ENCODE measurements at regions not wholly inside any gene's neighbourhood (a gene's known extent, or its start where the extent isn't known, plus 50 kb on each side); places are given as distances from the start of the nearest gene placed in this dataset.
"Not testable (repeated sequence)": the region's sequence is repeated elsewhere in the genome, so short reads cannot be mapped to it uniquely, and the experiment has no call there.

GRCh38 chr21:35599164-35599563 is 461.2 kb downstream of the SETD4 start:
- no peak for DNase-seq (ENCODE audit: extremely low read depth, low read depth)

GRCh38 chr21:35597750-35598339 is 462.5 kb downstream of the SETD4 start:
- TF ChIP-seq CTCF (IDR thresholded peaks at IDR 0.05; ENCODE audit: low read depth, low read length, missing control alignments): no peak
- H3K4me3 ChIP-seq (replicated peaks; ENCODE audit: low read depth, low read length): no peak overlapping the region
- DNase-seq (ENCODE audit: extremely low read depth, low read depth): no peak

More at GRCh38 chr21:35599164-35599563, 461.2 kb downstream of the SETD4 start:
- H3K4me3 ChIP-seq (replicated peaks; ENCODE audit: low read depth, low read length): no peak overlapping the region
- no peak for TF ChIP-seq CTCF (IDR thresholded peaks at IDR 0.05; ENCODE audit: low read depth, low read length, missing control alignments)

DNA sequence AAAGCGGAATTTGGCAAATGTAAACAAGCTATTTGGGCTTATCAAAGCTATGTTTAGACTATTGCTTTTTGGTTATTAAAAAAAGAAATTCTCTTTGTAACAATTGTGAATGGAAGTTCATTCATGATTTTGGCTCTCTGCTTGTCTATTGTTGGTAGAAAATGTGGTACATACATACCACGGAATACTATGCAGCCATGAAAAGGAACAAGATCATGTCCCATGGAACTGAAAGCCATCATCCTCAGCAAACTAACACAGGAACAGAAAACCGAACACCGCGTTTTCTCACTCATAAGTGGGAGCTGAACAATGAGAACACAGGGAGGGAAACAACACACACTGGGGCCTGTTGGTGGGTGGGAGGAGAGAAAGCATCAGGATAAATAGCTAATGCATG is 465.4 kb downstream of the SETD4 start:
- no peak for TF ChIP-seq CTCF (IDR thresholded peaks at IDR 0.05; ENCODE audit: low read depth, low read length, missing control alignments)
- no peak for DNase-seq (ENCODE audit: extremely low read depth, low read depth)

GRCh38 chr21:35593000-35593502 is 467.3 kb downstream of the SETD4 start:
- H3K4me3 ChIP-seq (replicated peaks; ENCODE audit: low read depth, low read length): no peak overlapping the region
- DNase-seq (ENCODE audit: extremely low read depth, low read depth): no peak
- no peak for TF ChIP-seq CTCF (IDR thresholded peaks at IDR 0.05; ENCODE audit: low read depth, low read length, missing control alignments)

More for the DNA sequence above, 465.4 kb downstream of the SETD4 start:
- no peak overlapping the region for H3K4me3 ChIP-seq (replicated peaks; ENCODE audit: low read depth, low read length)

DNA sequence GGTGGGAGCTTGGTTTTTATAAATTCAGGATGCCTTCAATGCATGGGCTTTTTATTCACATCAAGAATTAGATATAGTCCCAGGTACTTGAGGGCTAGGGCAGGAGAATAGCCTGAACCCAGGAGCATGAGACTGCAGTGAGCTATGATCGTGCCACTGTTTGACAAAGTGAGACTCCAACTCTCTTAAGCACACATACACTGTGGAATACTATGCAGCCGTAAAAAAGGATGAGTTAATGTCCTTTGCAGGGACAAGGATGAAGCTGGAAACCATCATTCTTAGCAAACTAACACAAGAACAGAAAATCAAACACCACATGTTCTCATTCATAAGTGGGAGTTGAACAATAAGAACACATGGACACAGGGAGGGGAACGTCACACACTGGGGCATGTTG is 470.0 kb downstream of the SETD4 start:
- H3K4me3 ChIP-seq (replicated peaks; ENCODE audit: low read depth, low read length); DNase-seq (ENCODE audit: extremely low read depth, low read depth): not testable (repeated sequence)

- TF ChIP-seq CTCF (IDR thresholded peaks at IDR 0.05; ENCODE audit: low read depth, low read length, missing control alignments): no peak
- H3K4me3 ChIP-seq (replicated peaks; ENCODE audit: low read depth, low read length): no peak overlapping the region
- no peak for DNase-seq (ENCODE audit: extremely low read depth, low read depth)
These were observed 472.4 kb downstream of the SETD4 start for GRCh38 chr21:35587841-35588380.

- no peak for TF ChIP-seq CTCF (IDR thresholded peaks at IDR 0.05; ENCODE audit: low read depth, low read length, missing control alignments)
- no peak overlapping the region for H3K4me3 ChIP-seq (replicated peaks; ENCODE audit: low read depth, low read length)
These were observed 474.0 kb downstream of the SETD4 start for GRCh38 chr21:35586305-35586704.

More at GRCh38 chr21:35586305-35586704, 474.0 kb downstream of the SETD4 start:
- no peak for DNase-seq (ENCODE audit: extremely low read depth, low read depth)

All from HFF-Myc (cell line).